ENCODE measurements at regions not wholly inside any gene's neighbourhood (a gene's known extent, or its start where the extent isn't known, plus 50 kb on each side); places are given as distances from the start of the nearest gene placed in this dataset.

DNA sequence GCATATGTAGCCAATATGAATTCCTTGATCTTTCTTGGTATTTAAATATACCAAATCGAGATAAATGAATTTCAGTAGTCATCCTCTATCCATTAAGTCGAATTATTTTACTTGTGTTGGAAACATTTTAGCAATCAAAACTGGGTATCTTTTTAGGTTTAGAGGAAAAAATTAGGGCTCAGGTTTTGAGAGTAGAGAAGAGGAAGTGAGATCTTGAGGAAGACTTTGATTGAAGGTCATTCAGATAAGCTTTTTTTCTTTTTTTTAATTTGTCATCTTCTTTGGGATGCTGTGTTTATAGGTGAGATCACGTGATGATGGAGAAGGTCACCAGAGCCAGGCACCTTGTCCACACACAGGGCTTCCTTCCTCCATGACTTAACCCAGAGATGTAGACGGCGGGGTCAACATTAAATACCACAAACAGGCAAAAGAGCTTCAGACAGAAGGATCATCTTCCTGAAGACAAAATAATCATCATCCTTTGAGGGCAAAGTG, 750.1 kb downstream of the RNF144A start:
- BruUV-seq (replicated peaks) = no TSS peak
- H3K9me1 ChIP-seq (ENCODE audit: control insufficient read depth, insufficient read depth, low read length) = no peaks in the 10 kb centered on the region
- H3K4me1 ChIP-seq (replicated peaks in 1 of 2; ENCODE audit: control insufficient read depth in 2 of 2, insufficient read depth in 2 of 2, low read length in 2 of 2) = no peaks in the 10 kb centered on the region
- H3K27ac ChIP-seq (ENCODE audit: extremely low read depth, low read depth, low read length) = no peak overlapping the region
- H2AFZ ChIP-seq (ENCODE audit: low read depth, low read length) = no peak overlapping the region
- WGBS (ENCODE audit: insufficient coverage, low coverage, missing lambda C conversion rate) = 0% methylated on average over 5 of the region's 5 CpGs
- ATAC-seq (no peak), DNase-seq (ENCODE audit: extremely low read depth in 1 of 4, low spot score in 3 of 4) (no peak), FAIRE-seq (no peak)
- no peak overlapping the region for H3K4me3 ChIP-seq
- ChIA-PET POLR2A (no interaction called here), CTCF (ENCODE audit: low intra/inter-chr PET ratio) (no interaction called here)
- no peaks in the 10 kb centered on the region for H3K27me3 ChIP-seq (ENCODE audit: control insufficient read depth in 2 of 2, insufficient read depth in 2 of 2, low read length in 2 of 2)
- TF ChIP-seq, protein P1, sequence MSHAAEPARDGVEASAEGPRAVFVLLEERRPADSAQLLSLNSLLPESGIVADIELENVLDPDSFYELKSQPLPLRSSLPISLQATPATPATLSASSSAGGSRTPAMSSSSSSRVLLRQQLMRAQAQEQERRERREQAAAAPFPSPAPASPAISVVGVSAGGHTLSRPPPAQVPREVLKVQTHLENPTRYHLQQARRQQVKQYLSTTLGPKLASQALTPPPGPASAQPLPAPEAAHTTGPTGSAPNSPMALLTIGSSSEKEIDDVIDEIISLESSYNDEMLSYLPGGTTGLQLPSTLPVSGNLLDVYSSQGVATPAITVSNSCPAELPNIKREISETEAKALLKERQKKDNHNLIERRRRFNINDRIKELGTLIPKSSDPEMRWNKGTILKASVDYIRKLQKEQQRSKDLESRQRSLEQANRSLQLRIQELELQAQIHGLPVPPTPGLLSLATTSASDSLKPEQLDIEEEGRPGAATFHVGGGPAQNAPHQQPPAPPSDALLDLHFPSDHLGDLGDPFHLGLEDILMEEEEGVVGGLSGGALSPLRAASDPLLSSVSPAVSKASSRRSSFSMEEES (CRISPR knock-in tag; IDR thresholded peaks at IDR 0.05) = peak; percentile 81
- TF ChIP-seq ZNF197 (CRISPR knock-in tag; IDR thresholded peaks at IDR 0.05; ENCODE audit: low read depth) = no peak
- no peaks in the 10 kb centered on the region for H3K9me3 ChIP-seq (replicated peaks; ENCODE audit: control insufficient read depth, insufficient read depth, low read depth, low read length)
- no peak overlapping the region for H3K4me2 ChIP-seq (ENCODE audit: insufficient read depth, low read length)
- H3K9ac ChIP-seq (ENCODE audit: insufficient read depth in 1 of 2, low read depth in 2 of 2, low read length in 2 of 2) = no peak overlapping the region
- intact Hi-C loops (cut with micrococcal nuclease) = no loop called here
- H3K79me2 ChIP-seq (ENCODE audit: control insufficient read depth, insufficient read depth, low read length) = no peaks in the 10 kb centered on the region
- in situ Hi-C loops (cut with MboI) = no loop called here
- no peaks in the 10 kb centered on the region for H4K20me1 ChIP-seq (replicated peaks; ENCODE audit: control insufficient read depth, insufficient read depth, low read length)
- no peaks in the 10 kb centered on the region for H3K36me3 ChIP-seq (ENCODE audit: control insufficient read depth, insufficient read depth, low read length)

DNA sequence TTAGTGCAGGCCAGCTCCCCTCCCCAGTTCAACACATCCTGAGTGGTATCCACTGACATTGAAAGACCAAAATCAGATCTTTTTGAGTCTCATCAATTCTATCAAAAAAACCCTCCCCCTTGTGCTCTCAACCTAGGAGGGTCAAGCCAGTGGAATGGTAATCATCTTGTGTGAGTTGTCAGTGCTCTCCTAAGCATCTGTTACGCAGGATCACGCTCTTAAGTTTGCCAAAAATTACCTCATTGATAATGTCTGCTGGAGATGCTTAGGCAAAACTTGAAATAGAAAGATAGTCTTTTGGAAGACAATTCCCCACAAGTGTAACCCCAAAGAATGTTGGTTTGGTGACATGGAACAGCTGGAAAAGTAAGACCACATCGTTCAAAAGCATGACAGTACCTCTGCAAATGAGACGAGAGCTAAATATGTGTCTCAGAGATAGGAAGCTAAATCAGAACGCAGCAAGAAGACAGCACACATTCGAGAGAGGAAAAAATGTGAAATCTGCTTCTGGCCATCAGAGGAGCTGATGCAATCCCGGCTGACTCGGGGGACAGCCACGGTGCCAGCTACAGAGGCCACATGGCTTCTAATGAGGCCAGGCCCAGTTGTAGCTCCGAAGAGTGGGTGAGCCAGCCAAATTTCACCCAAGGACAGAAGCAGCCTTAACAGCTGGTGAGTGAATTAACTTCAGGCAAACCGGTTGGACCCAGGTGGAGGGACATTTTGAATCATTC, 753.9 kb downstream of the RNF144A start:
- Histone ChIP-seq H4K20me1 (replicated peaks; ENCODE audit: control insufficient read depth, insufficient read depth, low read length) (no peaks in the 10 kb centered on the region), H3K36me3 (ENCODE audit: control insufficient read depth, insufficient read depth, low read length) (no peaks in the 10 kb centered on the region), H3K9me1 (ENCODE audit: control insufficient read depth, insufficient read depth, low read length) (no peaks in the 10 kb centered on the region), H3K4me1 (replicated peaks in 1 of 2; ENCODE audit: control insufficient read depth in 2 of 2, insufficient read depth in 2 of 2, low read length in 2 of 2) (no peaks in the 10 kb centered on the region), H3K27ac (ENCODE audit: extremely low read depth, low read depth, low read length) (no peak overlapping the region), H3K9me3 (replicated peaks; ENCODE audit: control insufficient read depth, insufficient read depth, low read depth, low read length) (no peaks in the 10 kb centered on the region), H3K4me2 (ENCODE audit: insufficient read depth, low read length) (no peak overlapping the region), H3K79me2 (ENCODE audit: control insufficient read depth, insufficient read depth, low read length) (no peaks in the 10 kb centered on the region), H2AFZ (ENCODE audit: low read depth, low read length) (no peak overlapping the region), H3K4me3 (no peak overlapping the region), H3K27me3 (ENCODE audit: control insufficient read depth in 2 of 2, insufficient read depth in 2 of 2, low read length in 2 of 2) (no peaks in the 10 kb centered on the region), H3K9ac (ENCODE audit: insufficient read depth in 1 of 2, low read depth in 2 of 2, low read length in 2 of 2) (no peak overlapping the region)
- FAIRE-seq = no peak
- no TSS peak for BruUV-seq (replicated peaks)
- CTCF ChIA-PET (ENCODE audit: low intra/inter-chr PET ratio) = interaction anchor here (1.4 to 1.5 kb wide), 2 partner anchors 244 to 574 kb away, joined by 4 to 10 read pairs; no protein-coding TSS in a partner anchor
- DNase-seq (ENCODE audit: extremely low read depth in 1 of 4, low spot score in 3 of 4) = no peak
- under 1% methylated on average over 11 of the region's 11 CpGs for WGBS (ENCODE audit: insufficient coverage, low coverage, missing lambda C conversion rate)
- ATAC-seq = peak; percentile 52; the same call in 2 of the 3 replicates
- in situ Hi-C loops (cut with MboI) = no loop called here
- POLR2A ChIA-PET = interaction anchor here (0.5 kb wide), 1 partner anchor 13 kb away, joined by 3 read pairs; no protein-coding TSS in a partner anchor
- intact Hi-C loops (cut with micrococcal nuclease) = loop anchor here (5.0 kb wide), 1 partner anchor 574 kb away; no protein-coding TSS in a partner anchor
- peak; percentile 24; the same call in 1 of the 2 replicates for TF ChIP-seq L3MBTL2 (IDR thresholded peaks at IDR 0.05)

Measured in K562 (cell line).